SK-N-DZ (cell line): ENCODE measurements at regions not wholly inside any gene's neighbourhood (a gene's known extent, or its start where the extent isn't known, plus 50 kb on each side); places are given as distances from the start of the nearest gene placed in this dataset.
"Not testable (repeated sequence)": the region's sequence is repeated elsewhere in the genome, so short reads cannot be mapped to it uniquely, and the experiment has no call there.

Source experiments
- DNase-seq: peaks from one replicate; pipeline ENCODE4 v3.0.0-alpha.2; 2015; ENCODE audit warnings: low spot score

- peak; percentile 79 for DNase-seq
These were observed 115.9 kb upstream of the EEPD1 start for GRCh38 chr7:36037121-36037662.

GRCh38 chr7:36038063-36038721 is 114.9 kb upstream of the EEPD1 start:
- no peak for DNase-seq

- no peak for DNase-seq
These were observed 113.8 kb upstream of the EEPD1 start for GRCh38 chr7:36039243-36039642.

- peak; percentile 46 for DNase-seq
These were observed 113.4 kb upstream of the EEPD1 start for GRCh38 chr7:36039671-36040070.

- no peak for DNase-seq
These were observed 112.4 kb upstream of the EEPD1 start for GRCh38 chr7:36040679-36041078.

- DNase-seq, result no peak
These were observed 108.8 kb upstream of the EEPD1 start for GRCh38 chr7:36044101-36044892.

GRCh38 chr7:36045326-36045725 is 107.7 kb upstream of the EEPD1 start:
- no peak for DNase-seq

GRCh38 chr7:36045830-36046341 is 107.2 kb upstream of the EEPD1 start:
- no peak for DNase-seq

- peak; percentile 24 for DNase-seq
These were observed 105.9 kb upstream of the EEPD1 start for GRCh38 chr7:36047091-36047658.

GRCh38 chr7:36048141-36048901 is 104.7 kb upstream of the EEPD1 start:
- DNase-seq, result no peak

GRCh38 chr7:36048902-36049240 is 104.2 kb upstream of the EEPD1 start:
- DNase-seq, result no peak

GRCh38 chr7:36051501-36051900 is 101.6 kb upstream of the EEPD1 start:
- DNase-seq, result no peak

- no peak for DNase-seq
These were observed 99.5 kb upstream of the EEPD1 start for GRCh38 chr7:36053589-36053988.

- no peak for DNase-seq
These were observed 98.4 kb upstream of the EEPD1 start for GRCh38 chr7:36054637-36055036.

GRCh38 chr7:36055207-36055606 is 97.8 kb upstream of the EEPD1 start:
- no peak for DNase-seq

GRCh38 chr7:36057323-36057722 is 95.7 kb upstream of the EEPD1 start:
- DNase-seq, result no peak

- DNase-seq, result no peak
These were observed 94.9 kb upstream of the EEPD1 start for GRCh38 chr7:36058020-36058592.

GRCh38 chr7:36060388-36060787 is 92.7 kb upstream of the EEPD1 start:
- not testable (repeated sequence) for DNase-seq

GRCh38 chr7:36062154-36062815 is 90.8 kb upstream of the EEPD1 start:
- no peak for DNase-seq

- DNase-seq, result no peak
These were observed 88.4 kb upstream of the EEPD1 start for GRCh38 chr7:36064676-36065075.
